Right lobe of liver (tissue), 6 donors: ENCODE measurements at regions not wholly inside any gene's neighbourhood (a gene's known extent, or its start where the extent isn't known, plus 50 kb on each side); places are given as distances from the start of the nearest gene placed in this dataset.

Source experiments
- ATAC-seq, 4 donors: fragments of 200-7000 bp; cut with Tn5 transposase; one replicate each; pipeline ENCODE4 v1.9.1; 2020; ENCODE audit warnings: mild to moderate bottlenecking in 4 of 4, moderate library complexity in 4 of 4
- DNase-seq, 3 donors: peaks; one replicate each; pipeline ENCODE4 v3.0.0-alpha.2; 2020
- H3K27ac ChIP-seq, 3 donors: fragments of 200-600 bp; one replicate each; pipeline ENCODE4 v1.8.0; 2022
- H3K27me3 ChIP-seq, 2 donors: fragments of 200-600 bp; one replicate each; pipeline ENCODE4 v1.8.0; 2022
- H3K36me3 ChIP-seq, 4 donors: fragments of 200-600 bp; sonication (generic) in 1 of 4; one replicate each; pipeline versions ENCODE4 v1.5.1 to v1.8.0; 2017 to 2022; ENCODE audit warnings: control low read depth in 1 of 4
- H3K4me1 ChIP-seq, 4 donors: fragments of 200-600 bp; sonication (generic) in 1 of 4; one replicate each; pipeline versions ENCODE4 v1.5.1 to v1.8.0; 2017 to 2022; ENCODE audit warnings: control low read depth in 1 of 4
- H3K4me3 ChIP-seq, 3 donors: fragments of 200-600 bp; one replicate each; pipeline ENCODE4 v1.8.0; 2022
- H3K9me3 ChIP-seq, 4 donors: fragments of 200-600 bp; sonication (generic) in 1 of 4; one replicate each; pipeline versions ENCODE4 v1.5.1 to v1.8.0; 2017 to 2022; ENCODE audit warnings: control low read depth in 1 of 4
- CTCF ChIP-seq, 4 donors: fragments of 200-600 bp in 3 of 4; fragments of 450-650 bp in 1 of 4; IDR thresholded peaks; one replicate each; pipeline versions ENCODE4 v1.5.1 to v1.8.0; 2016 to 2022; ENCODE audit warnings: antibody characterized with exemption in 4 of 4, mild to moderate bottlenecking in 2 of 4
- POLR2A ChIP-seq: fragments of 450-650 bp; IDR thresholded peaks from one replicate; pipeline ENCODE4 v1.6.1; 2017; ENCODE audit warnings: antibody characterized with exemption, mild to moderate bottlenecking
- WGBS: methylation state at CpG from one replicate; pipeline ENCODE4 v1.1.6; 2018; ENCODE audit warnings: low coverage, low lambda C conversion rate; ENCODE audit not compliant: insufficient coverage; ENCODE audit errors: missing lambda C conversion rate; 5-methylcytosine and 5-hydroxymethylcytosine counted together
- intact Hi-C, 2 donors: fragments of 100-400 bp; cut with DNase I; formaldehyde crosslinking; loops; one replicate each; pipeline versions ENCODE4 v1.11.2 to v1.14.1; 2022
- donor health status: DM: no; HTN: yes; CAD: no.
- donor health status: DM: no; HTN: no; CAD: no.
- donor health status: DM: no; HTN: no; CAD: no.
- donor health status: DM: no; HTN: yes; CAD: no.
- donor health status: DM: no; HTN: yes; CAD: no.

GRCh38 chr10:43978091-43978490 is 329.4 kb upstream of the ZNF32 start:
- Histone ChIP-seq H3K4me3 (no peak overlapping the region), H3K27ac (no peak overlapping the region), H3K9me3 (no peaks in the 10 kb centered on the region), H3K27me3 (no peaks in the 10 kb centered on the region), H3K36me3 (no peaks in the 10 kb centered on the region), H3K4me1 (no peaks in the 10 kb centered on the region)
- TF ChIP-seq POLR2A (no peak), CTCF (IDR thresholded peaks at IDR 0.05) (no peak)
- DNase-seq, result no peak
- 65% methylated on average over 5 of the region's 5 CpGs for WGBS
- ATAC-seq, result no peak
- intact Hi-C loops, result no loop called here

- intact Hi-C loops, result no loop called here
- Histone ChIP-seq H3K9me3 (no peaks in the 10 kb centered on the region), H3K4me1 (no peaks in the 10 kb centered on the region), H3K27ac (no peak overlapping the region), H3K36me3 (no peaks in the 10 kb centered on the region), H3K4me3 (no peak overlapping the region), H3K27me3 (no peaks in the 10 kb centered on the region)
- WGBS, result 29% methylated on average over 1 of the region's 1 CpG
- DNase-seq (no peak), ATAC-seq (no peak)
- TF ChIP-seq POLR2A (no peak), CTCF (IDR thresholded peaks at IDR 0.05) (no peak)
Observed at GRCh38 chr10:43976292-43976691, 327.6 kb upstream of the ZNF32 start.

GRCh38 chr10:43973801-43974200 is 325.1 kb upstream of the ZNF32 start:
- WGBS, result 100% methylated on average over 2 of the region's 3 CpGs
- DNase-seq (no peak), ATAC-seq (no peak)
- no peak overlapping the region for H3K4me3 ChIP-seq
- no peaks in the 10 kb centered on the region for H3K27me3 ChIP-seq
- H3K9me3 ChIP-seq, result no peaks in the 10 kb centered on the region
- H3K4me1 ChIP-seq, result no peaks in the 10 kb centered on the region
- intact Hi-C loops, result no loop called here
- no peaks in the 10 kb centered on the region for H3K36me3 ChIP-seq
- no peak for TF ChIP-seq CTCF (IDR thresholded peaks at IDR 0.05)
- no peak for TF ChIP-seq POLR2A
- no peak overlapping the region for H3K27ac ChIP-seq

GRCh38 chr10:43972976-43973647 is 324.4 kb upstream of the ZNF32 start:
- no peaks in the 10 kb centered on the region for H3K4me1 ChIP-seq
- H3K27ac ChIP-seq, result no peak overlapping the region
- TF ChIP-seq POLR2A, result no peak
- no peak for TF ChIP-seq CTCF (IDR thresholded peaks at IDR 0.05)
- intact Hi-C loops, result no loop called here
- WGBS, result 61% methylated on average over 5 of the region's 10 CpGs
- ATAC-seq, result no peak
- DNase-seq, result no peak
- no peaks in the 10 kb centered on the region for H3K27me3 ChIP-seq
- no peaks in the 10 kb centered on the region for H3K36me3 ChIP-seq
- H3K9me3 ChIP-seq, result no peaks in the 10 kb centered on the region
- H3K4me3 ChIP-seq, result no peak overlapping the region

GRCh38 chr10:43971981-43972380 is 323.3 kb upstream of the ZNF32 start:
- ATAC-seq, result no peak
- H3K27ac ChIP-seq, result no peak overlapping the region
- intact Hi-C loops, result no loop called here
- H3K9me3 ChIP-seq, result no peaks in the 10 kb centered on the region
- WGBS, result 91% methylated on average over 4 of the region's 8 CpGs
- H3K4me3 ChIP-seq, result no peak overlapping the region
- H3K27me3 ChIP-seq, result no peaks in the 10 kb centered on the region
- no peak for TF ChIP-seq POLR2A
- TF ChIP-seq CTCF (IDR thresholded peaks at IDR 0.05), result no peak
- no peak for DNase-seq
- no peaks in the 10 kb centered on the region for H3K36me3 ChIP-seq
- no peaks in the 10 kb centered on the region for H3K4me1 ChIP-seq
